HL-60 (cell line): ENCODE measurements at regions not wholly inside any gene's neighbourhood (a gene's known extent, or its start where the extent isn't known, plus 50 kb on each side); places are given as distances from the start of the nearest gene placed in this dataset.

Source experiments
- GABPA ChIP-seq: IDR thresholded peaks from 2 replicates; pipeline ENCODE4 v1.6.1; 2012; ENCODE audit warnings: low read depth
- POLR2AphosphoS5 ChIP-seq: IDR thresholded peaks from 2 replicates; pipeline ENCODE4 v1.6.1; 2012; ENCODE audit warnings: low read depth
- SPI1 ChIP-seq: IDR thresholded peaks from 2 replicates; pipeline ENCODE4 v1.6.1; 2012; ENCODE audit warnings: low read depth, mild to moderate bottlenecking, borderline replicate concordance
- TF ChIP-seq, protein P1 (sequence below): IDR thresholded peaks from one replicate; pipeline ENCODE4 v1.5.1; 2011; ENCODE audit warnings: low read length, control low read depth, inconsistent platforms; ENCODE audit not compliant: insufficient read depth
- TF ChIP-seq, protein P2 (sequence below): IDR thresholded peaks from 2 replicates; pipeline ENCODE4 v1.6.1; 2012; ENCODE audit warnings: low read depth; ENCODE audit not compliant: insufficient replicate concordance

DNA sequence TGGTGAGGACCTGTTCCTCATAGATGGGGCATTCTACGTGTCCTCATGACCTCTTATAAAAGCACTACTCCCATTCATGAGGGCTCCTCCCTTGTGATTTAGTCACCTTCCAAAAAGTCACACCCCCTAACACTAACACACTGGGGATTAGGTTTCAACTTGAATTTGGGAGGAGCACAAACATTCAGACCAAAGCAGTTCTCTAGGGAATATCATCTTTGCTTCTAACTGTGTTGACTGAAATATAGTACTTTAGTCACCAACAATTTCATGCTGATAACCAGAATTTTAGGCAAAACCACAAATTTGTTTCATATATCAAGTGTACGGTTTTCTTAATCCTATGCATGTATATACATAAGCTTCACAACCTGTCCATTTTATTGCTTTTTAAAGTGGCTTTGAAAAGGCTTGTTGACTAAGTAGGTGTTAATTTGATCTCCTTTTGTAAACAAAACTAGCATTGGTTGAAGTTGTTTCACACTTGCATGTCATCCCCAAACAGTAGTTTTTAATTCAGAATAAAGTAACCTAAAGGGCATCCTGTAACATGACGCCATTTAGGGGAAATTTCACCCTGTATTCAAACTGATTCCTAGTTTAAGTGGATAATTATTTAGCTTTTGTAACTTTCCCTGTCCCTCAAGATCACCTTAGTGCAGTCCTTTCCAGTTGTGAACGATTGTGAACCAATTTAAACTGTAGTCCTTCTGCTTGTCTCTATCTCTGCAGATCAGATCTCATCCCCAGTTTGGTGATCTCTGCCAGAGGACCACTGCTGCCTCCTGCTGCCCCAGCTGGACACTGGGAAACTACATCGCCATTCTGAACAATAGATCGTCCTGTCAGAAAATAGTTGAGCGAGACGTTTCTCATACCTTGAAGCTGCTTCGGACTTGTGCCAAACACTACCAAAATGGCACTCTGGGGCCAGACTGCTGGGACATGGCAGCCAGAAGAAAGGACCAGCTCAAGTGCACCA lies 141.1 kb downstream of the TLR5 start:
- TF ChIP-seq, protein P1, sequence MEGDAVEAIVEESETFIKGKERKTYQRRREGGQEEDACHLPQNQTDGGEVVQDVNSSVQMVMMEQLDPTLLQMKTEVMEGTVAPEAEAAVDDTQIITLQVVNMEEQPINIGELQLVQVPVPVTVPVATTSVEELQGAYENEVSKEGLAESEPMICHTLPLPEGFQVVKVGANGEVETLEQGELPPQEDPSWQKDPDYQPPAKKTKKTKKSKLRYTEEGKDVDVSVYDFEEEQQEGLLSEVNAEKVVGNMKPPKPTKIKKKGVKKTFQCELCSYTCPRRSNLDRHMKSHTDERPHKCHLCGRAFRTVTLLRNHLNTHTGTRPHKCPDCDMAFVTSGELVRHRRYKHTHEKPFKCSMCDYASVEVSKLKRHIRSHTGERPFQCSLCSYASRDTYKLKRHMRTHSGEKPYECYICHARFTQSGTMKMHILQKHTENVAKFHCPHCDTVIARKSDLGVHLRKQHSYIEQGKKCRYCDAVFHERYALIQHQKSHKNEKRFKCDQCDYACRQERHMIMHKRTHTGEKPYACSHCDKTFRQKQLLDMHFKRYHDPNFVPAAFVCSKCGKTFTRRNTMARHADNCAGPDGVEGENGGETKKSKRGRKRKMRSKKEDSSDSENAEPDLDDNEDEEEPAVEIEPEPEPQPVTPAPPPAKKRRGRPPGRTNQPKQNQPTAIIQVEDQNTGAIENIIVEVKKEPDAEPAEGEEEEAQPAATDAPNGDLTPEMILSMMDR: no peak
- TF ChIP-seq POLR2AphosphoS5: no peak
- no peak for TF ChIP-seq GABPA
- TF ChIP-seq, protein P2, sequence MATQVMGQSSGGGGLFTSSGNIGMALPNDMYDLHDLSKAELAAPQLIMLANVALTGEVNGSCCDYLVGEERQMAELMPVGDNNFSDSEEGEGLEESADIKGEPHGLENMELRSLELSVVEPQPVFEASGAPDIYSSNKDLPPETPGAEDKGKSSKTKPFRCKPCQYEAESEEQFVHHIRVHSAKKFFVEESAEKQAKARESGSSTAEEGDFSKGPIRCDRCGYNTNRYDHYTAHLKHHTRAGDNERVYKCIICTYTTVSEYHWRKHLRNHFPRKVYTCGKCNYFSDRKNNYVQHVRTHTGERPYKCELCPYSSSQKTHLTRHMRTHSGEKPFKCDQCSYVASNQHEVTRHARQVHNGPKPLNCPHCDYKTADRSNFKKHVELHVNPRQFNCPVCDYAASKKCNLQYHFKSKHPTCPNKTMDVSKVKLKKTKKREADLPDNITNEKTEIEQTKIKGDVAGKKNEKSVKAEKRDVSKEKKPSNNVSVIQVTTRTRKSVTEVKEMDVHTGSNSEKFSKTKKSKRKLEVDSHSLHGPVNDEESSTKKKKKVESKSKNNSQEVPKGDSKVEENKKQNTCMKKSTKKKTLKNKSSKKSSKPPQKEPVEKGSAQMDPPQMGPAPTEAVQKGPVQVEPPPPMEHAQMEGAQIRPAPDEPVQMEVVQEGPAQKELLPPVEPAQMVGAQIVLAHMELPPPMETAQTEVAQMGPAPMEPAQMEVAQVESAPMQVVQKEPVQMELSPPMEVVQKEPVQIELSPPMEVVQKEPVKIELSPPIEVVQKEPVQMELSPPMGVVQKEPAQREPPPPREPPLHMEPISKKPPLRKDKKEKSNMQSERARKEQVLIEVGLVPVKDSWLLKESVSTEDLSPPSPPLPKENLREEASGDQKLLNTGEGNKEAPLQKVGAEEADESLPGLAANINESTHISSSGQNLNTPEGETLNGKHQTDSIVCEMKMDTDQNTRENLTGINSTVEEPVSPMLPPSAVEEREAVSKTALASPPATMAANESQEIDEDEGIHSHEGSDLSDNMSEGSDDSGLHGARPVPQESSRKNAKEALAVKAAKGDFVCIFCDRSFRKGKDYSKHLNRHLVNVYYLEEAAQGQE: no peak
- no peak for TF ChIP-seq SPI1
